Astrocyte (in vitro differentiated cells and primary cell): ENCODE measurements at regions not wholly inside any gene's neighbourhood (a gene's known extent, or its start where the extent isn't known, plus 50 kb on each side); places are given as distances from the start of the nearest gene placed in this dataset.

Experiments
- DNase-seq: peaks from one replicate; pipeline ENCODE4 v3.0.0-alpha.2; 2010; ENCODE audit warnings: low read depth
- FAIRE-seq: peaks from 2 replicates; lab custom pipeline; 2011; peaks lifted over from hg19 to GRCh38; lab: Jason Lieb, UNC
- H2AFZ ChIP-seq: 2 replicates; pipeline ENCODE4 v1.6.0; 2012; ENCODE audit warnings: low read depth, low read length, inconsistent platforms
- H3K27ac ChIP-seq: 2 replicates; pipeline ENCODE4 v1.5.1; 2011; ENCODE audit warnings: low read depth, low read length, inconsistent platforms
- H3K27me3 ChIP-seq: 2 replicates; pipeline ENCODE4 v1.6.0; 2011; ENCODE audit warnings: low read length, inconsistent platforms; ENCODE audit not compliant: insufficient read depth
- H3K36me3 ChIP-seq: 2 replicates; pipeline ENCODE4 v1.5.1; 2011; ENCODE audit warnings: low read length, inconsistent platforms; ENCODE audit not compliant: insufficient read depth
- H3K4me1 ChIP-seq: 2 replicates; pipeline ENCODE4 v1.5.1; 2011; ENCODE audit warnings: low read length, inconsistent platforms; ENCODE audit not compliant: insufficient read depth
- H3K4me2 ChIP-seq: 2 replicates; pipeline ENCODE4 v1.6.0; 2012; ENCODE audit warnings: low read length, inconsistent platforms
- H3K4me3 ChIP-seq: 2 replicates; pipeline ENCODE4 v1.5.1; 2011; ENCODE audit warnings: low read depth, mild to moderate bottlenecking, low read length, inconsistent platforms; ENCODE audit not compliant: insufficient read depth
- H3K79me2 ChIP-seq: 2 replicates; pipeline ENCODE4 v1.6.0; 2012; ENCODE audit warnings: mild to moderate bottlenecking, low read length, inconsistent platforms; ENCODE audit not compliant: insufficient read depth
- H3K9ac ChIP-seq: 2 replicates; pipeline ENCODE4 v1.6.0; 2012; ENCODE audit warnings: mild to moderate bottlenecking, low read length, inconsistent platforms
- H3K9me3 ChIP-seq: 2 replicates; pipeline ENCODE4 v1.5.1; 2012; ENCODE audit warnings: low read depth, mild to moderate bottlenecking, low read length, inconsistent platforms; ENCODE audit not compliant: insufficient read depth
- H4K20me1 ChIP-seq: 2 replicates; pipeline ENCODE4 v1.6.0; 2012; ENCODE audit warnings: low read length, inconsistent platforms; ENCODE audit not compliant: insufficient read depth
- H3K27ac Mint-ChIP-seq: one replicate; pipeline ENCODE4 v1.8.0; 2021; ENCODE audit warnings: mild to moderate bottlenecking, mixed read lengths; ENCODE audit not compliant: unreplicated experiment
- H3K27me3 Mint-ChIP-seq: one replicate; pipeline ENCODE4 v1.8.0; 2021; ENCODE audit warnings: low read depth, mixed read lengths; ENCODE audit not compliant: unreplicated experiment
- H3K36me3 Mint-ChIP-seq: one replicate; pipeline ENCODE4 v1.8.0; 2021; ENCODE audit warnings: low read depth, mixed read lengths; ENCODE audit not compliant: unreplicated experiment
- H3K4me1 Mint-ChIP-seq: one replicate; pipeline ENCODE4 v1.8.0; 2021; ENCODE audit warnings: low read depth, mixed read lengths; ENCODE audit not compliant: unreplicated experiment
- H3K4me3 Mint-ChIP-seq: one replicate; pipeline ENCODE4 v1.8.0; 2021; ENCODE audit warnings: mild to moderate bottlenecking, moderate library complexity, mixed read lengths; ENCODE audit not compliant: unreplicated experiment
- H3K9me3 Mint-ChIP-seq: one replicate; pipeline ENCODE4 v1.8.0; 2021; ENCODE audit warnings: mild to moderate bottlenecking, mixed read lengths; ENCODE audit not compliant: unreplicated experiment
- CTCF ChIP-seq: IDR thresholded peaks from 2 replicates; pipeline ENCODE4 v1.5.1; 2011; ENCODE audit warnings: low read depth, mild to moderate bottlenecking, inconsistent platforms, low read length, moderate library complexity; ENCODE audit not compliant: insufficient read depth
- EZH2 ChIP-seq: IDR thresholded peaks from 2 replicates; pipeline ENCODE4 v1.6.1; 2012; ENCODE audit warnings: mild to moderate bottlenecking, low read length, inconsistent platforms; ENCODE audit not compliant: insufficient read depth

- peaks cover 2% of the 10 kb centered on the region for H3K4me1 Mint-ChIP-seq
- no peak overlapping the region for H3K4me2 ChIP-seq
- H3K27ac ChIP-seq, result no peak overlapping the region
- no peak overlapping the region for H3K9ac ChIP-seq
- TF ChIP-seq EZH2, result no peak
- TF ChIP-seq CTCF, result no peak
- no peaks in the 10 kb centered on the region for H3K79me2 ChIP-seq
- H3K27me3 Mint-ChIP-seq, result peaks cover 10% of the 10 kb centered on the region
- no peak overlapping the region for H3K4me3 ChIP-seq
- H2AFZ ChIP-seq, result no peak overlapping the region
- no peak for FAIRE-seq
- no peaks in the 10 kb centered on the region for H3K27me3 ChIP-seq
- peaks cover 12% of the 10 kb centered on the region for H3K4me1 ChIP-seq
- no peaks in the 10 kb centered on the region for H3K36me3 Mint-ChIP-seq
- no peaks in the 10 kb centered on the region for H3K9me3 Mint-ChIP-seq
- no peak overlapping the region for H3K27ac Mint-ChIP-seq
- H4K20me1 ChIP-seq, result no peaks in the 10 kb centered on the region
- DNase-seq, result no peak
- H3K4me3 Mint-ChIP-seq, result no peak overlapping the region
- H3K36me3 ChIP-seq, result no peaks in the 10 kb centered on the region
- H3K9me3 ChIP-seq, result no peaks in the 10 kb centered on the region
Observed at GRCh38 chr7:106426803-106427202, 142.0 kb upstream of the NAMPT start.

- DNase-seq, result peak; percentile 99
- Histone ChIP-seq H3K79me2 (no peaks in the 10 kb centered on the region), H3K36me3 (no peaks in the 10 kb centered on the region), H3K9ac (peak overlapping the region; percentile 57), H3K4me2 (peak overlapping the region; percentile 68), H3K9me3 (no peaks in the 10 kb centered on the region), H4K20me1 (no peaks in the 10 kb centered on the region), H3K4me1 (peaks cover 20% of the 10 kb centered on the region), H3K27me3 (no peaks in the 10 kb centered on the region), H3K4me3 (peak overlapping the region; percentile 19), H3K27ac (peak overlapping the region; percentile 82), H2AFZ (peak overlapping the region; percentile 69)
- FAIRE-seq, result no peak
- H3K36me3 Mint-ChIP-seq, result no peaks in the 10 kb centered on the region
- peak overlapping the region; percentile 2 for H3K27ac Mint-ChIP-seq
- TF ChIP-seq EZH2 (no peak), CTCF (no peak)
- peaks cover 10% of the 10 kb centered on the region for H3K27me3 Mint-ChIP-seq
- no peak overlapping the region for H3K4me3 Mint-ChIP-seq
- no peaks in the 10 kb centered on the region for H3K9me3 Mint-ChIP-seq
- peaks cover 7% of the 10 kb centered on the region for H3K4me1 Mint-ChIP-seq
Observed at GRCh38 chr7:106425017-106425719, 140.4 kb upstream of the NAMPT start.

DNA sequence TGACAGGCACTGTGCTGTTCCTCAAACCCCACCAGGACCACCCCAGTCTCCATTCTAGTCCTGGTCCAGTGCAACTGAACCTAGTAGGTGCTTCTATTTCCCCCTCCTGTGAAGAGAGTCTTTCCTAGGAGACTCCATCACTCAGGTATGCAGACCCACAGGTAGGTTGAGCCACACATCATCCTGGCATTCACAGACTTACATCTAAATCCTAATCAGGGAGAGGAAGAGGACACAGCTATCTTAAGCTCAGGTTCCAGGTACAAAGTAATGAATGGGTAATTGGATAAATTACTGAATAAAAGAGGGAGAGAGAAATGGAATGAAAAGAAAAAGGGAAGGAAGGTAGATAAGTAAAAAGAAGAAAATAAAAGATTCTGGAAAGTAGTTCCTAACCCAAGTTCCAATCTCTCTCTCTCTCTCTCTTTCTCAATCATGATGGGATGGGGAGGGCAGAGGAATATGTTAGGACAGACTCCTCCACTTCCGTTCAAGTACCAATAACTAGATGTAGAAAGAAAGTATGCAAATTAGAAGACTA, 139.8 kb upstream of the NAMPT start:
- TF ChIP-seq CTCF, result no peak
- no peak for TF ChIP-seq EZH2
- no peaks in the 10 kb centered on the region for H3K9me3 Mint-ChIP-seq
- H3K9ac ChIP-seq, result peak overlapping the region; percentile 37
- H3K4me1 Mint-ChIP-seq, result peaks cover 7% of the 10 kb centered on the region
- no peaks in the 10 kb centered on the region for H3K9me3 ChIP-seq
- FAIRE-seq, result no peak
- no peak overlapping the region for H2AFZ ChIP-seq
- no peak overlapping the region for H3K4me3 ChIP-seq
- H3K36me3 Mint-ChIP-seq, result peaks cover 2% of the 10 kb centered on the region
- peaks cover 10% of the 10 kb centered on the region for H3K27me3 Mint-ChIP-seq
- H3K27ac Mint-ChIP-seq, result no peak overlapping the region
- DNase-seq, result no peak
- H3K27ac ChIP-seq, result peak overlapping the region; percentile 82
- no peaks in the 10 kb centered on the region for H3K79me2 ChIP-seq
- no peaks in the 10 kb centered on the region for H4K20me1 ChIP-seq
- peaks cover 20% of the 10 kb centered on the region for H3K4me1 ChIP-seq
- peak overlapping the region; percentile 68 for H3K4me2 ChIP-seq
- H3K27me3 ChIP-seq, result no peaks in the 10 kb centered on the region
- no peak overlapping the region for H3K4me3 Mint-ChIP-seq
- H3K36me3 ChIP-seq, result no peaks in the 10 kb centered on the region
